AG09309 (cell line): ENCODE measurements at regions not wholly inside any gene's neighbourhood (a gene's known extent, or its start where the extent isn't known, plus 50 kb on each side); places are given as distances from the start of the nearest gene placed in this dataset.
"Not testable (repeated sequence)": the region's sequence is repeated elsewhere in the genome, so short reads cannot be mapped to it uniquely, and the experiment has no call there.

Source experiments
- DNase-seq: peaks from one replicate; pipeline ENCODE4 v3.0.0-alpha.2; 2010; ENCODE audit warnings: low read depth
- H3K4me3 ChIP-seq: 2 replicates; pipeline ENCODE4 v1.5.1; 2011; ENCODE audit warnings: mild to moderate bottlenecking, low read depth, low read length, moderate library complexity; ENCODE audit not compliant: control insufficient read depth
- TF ChIP-seq, protein P1 (sequence below): IDR thresholded peaks from 2 replicates; pipeline ENCODE4 v1.5.1; 2011; ENCODE audit warnings: mild to moderate bottlenecking, low read depth, low read length, inconsistent platforms; ENCODE audit not compliant: insufficient read depth, control insufficient read depth; ENCODE audit errors: missing control alignments

DNA sequence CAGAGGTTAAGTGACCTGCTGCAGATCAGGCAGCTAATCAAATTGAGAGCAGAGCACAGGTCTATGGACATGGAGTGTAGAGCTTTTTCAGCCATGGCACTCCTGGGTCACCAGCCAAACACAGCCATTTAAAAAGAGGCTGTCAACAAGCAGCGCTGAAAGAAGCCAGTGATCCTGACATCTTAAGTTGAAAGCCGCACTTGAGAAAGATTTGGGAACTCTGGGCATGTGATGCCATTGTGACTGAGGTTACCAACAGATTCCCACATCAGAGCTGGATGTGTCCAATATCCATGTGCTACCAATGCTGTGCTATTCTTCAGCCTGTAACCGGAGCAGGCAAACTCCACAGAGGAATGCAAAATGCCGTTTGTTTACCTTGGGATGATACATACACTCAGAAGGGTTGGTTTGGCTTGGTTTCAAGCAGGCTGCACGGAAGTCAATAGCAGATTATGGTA is 56.2 kb upstream of the ABLIM1 start:
- TF ChIP-seq, protein P1, sequence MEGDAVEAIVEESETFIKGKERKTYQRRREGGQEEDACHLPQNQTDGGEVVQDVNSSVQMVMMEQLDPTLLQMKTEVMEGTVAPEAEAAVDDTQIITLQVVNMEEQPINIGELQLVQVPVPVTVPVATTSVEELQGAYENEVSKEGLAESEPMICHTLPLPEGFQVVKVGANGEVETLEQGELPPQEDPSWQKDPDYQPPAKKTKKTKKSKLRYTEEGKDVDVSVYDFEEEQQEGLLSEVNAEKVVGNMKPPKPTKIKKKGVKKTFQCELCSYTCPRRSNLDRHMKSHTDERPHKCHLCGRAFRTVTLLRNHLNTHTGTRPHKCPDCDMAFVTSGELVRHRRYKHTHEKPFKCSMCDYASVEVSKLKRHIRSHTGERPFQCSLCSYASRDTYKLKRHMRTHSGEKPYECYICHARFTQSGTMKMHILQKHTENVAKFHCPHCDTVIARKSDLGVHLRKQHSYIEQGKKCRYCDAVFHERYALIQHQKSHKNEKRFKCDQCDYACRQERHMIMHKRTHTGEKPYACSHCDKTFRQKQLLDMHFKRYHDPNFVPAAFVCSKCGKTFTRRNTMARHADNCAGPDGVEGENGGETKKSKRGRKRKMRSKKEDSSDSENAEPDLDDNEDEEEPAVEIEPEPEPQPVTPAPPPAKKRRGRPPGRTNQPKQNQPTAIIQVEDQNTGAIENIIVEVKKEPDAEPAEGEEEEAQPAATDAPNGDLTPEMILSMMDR = no peak
- H3K4me3 ChIP-seq = no peak overlapping the region
- DNase-seq = peak; percentile 56

DNA sequence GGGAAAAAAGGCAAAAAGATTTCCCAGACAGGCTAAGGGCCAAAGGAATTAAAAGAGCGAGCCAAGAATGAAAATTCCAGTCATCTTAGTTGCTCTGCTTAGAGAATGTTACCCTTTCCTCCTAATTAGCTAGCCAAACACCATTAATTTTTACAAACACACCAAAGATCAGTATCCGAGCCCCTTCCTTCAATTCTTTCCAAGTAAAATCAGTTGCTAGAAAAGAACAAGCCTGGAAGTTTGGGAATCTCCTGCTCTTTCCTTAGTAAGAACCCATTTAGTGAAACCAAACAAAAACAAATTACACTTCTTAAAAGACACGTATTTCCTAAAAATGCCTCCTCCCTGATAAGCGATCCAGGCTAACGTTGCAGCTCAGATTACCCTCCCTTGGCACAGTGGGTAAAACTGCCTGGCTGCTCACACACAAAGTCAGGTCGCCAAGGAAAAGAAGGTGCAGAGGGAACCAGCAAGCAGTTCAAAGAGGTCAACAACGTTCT is 57.1 kb upstream of the ABLIM1 start:
- no peak overlapping the region for H3K4me3 ChIP-seq
- no peak for DNase-seq
- TF ChIP-seq, protein P1 = no peak

DNA sequence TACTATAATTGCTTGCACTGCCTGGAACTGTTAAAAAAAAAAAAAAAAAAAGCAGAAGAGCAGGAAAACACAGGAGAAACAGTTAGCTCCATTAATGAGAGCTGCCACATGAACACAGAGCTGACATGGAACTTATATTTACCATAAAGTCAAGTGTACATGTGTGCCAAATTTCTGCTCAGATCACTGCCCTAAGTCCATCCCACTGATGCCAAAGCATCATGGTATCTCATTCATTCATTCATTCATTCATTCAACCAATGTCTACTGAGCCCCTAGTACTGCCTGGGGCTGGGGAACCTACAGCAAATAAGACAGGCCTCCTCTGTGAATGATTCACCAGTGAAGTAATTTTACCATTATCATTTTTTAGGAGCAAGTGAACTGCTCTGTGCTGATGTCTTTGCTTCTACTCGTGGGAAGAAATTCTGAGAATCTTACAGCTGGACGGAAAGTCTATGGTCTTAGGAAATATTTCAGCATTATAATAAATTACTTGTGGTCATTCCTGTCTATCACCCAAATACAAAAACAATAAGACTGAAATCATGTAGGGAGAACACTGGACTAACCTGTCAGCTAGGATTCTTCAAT is 58.8 kb upstream of the ABLIM1 start:
- no peak overlapping the region for H3K4me3 ChIP-seq
- DNase-seq = no peak
- TF ChIP-seq, protein P1 = no peak

DNA sequence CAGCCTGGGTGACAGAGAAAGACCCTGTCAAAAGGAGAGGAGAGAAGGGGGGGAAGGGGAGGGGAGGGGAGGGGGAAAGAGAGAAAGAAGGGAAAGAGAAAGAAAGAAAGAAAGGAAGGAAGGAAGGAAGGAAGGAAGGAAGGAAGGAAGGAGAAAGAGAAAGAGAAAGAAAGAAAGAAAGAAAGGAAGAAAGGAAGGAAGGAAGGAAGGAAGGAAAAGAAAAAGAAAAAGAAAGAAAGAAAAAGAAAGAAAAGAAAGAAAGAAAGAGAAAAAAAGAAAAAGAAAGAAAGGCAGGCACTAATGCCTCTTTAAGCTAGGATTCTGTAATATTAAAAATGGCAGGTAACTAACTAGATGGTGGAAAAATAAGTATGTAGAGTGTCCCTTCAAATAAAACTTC is 59.8 kb upstream of the ABLIM1 start:
- not testable (repeated sequence) for DNase-seq, H3K4me3 ChIP-seq

DNA sequence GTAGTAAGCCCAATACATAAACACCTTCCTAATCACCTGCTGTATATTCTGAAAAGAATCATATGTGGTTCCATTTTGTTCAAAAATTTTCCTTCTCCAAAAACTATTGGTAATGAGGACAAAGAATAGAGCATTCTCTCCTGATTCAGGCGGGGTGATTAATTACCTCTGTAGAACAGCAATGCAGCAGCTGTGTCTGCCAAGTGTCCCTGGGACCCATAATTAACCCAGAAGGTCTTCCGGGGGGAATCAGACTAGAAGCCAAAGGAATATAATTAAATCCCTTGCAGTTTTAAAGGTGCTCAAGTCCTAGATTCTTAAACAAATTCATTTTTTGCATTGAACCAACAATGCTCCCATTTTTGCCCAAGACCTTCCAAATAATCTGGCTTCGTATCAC is 60.3 kb upstream of the ABLIM1 start:
- no peak for DNase-seq
- H3K4me3 ChIP-seq = no peak overlapping the region
- TF ChIP-seq, protein P1 = no peak

DNA sequence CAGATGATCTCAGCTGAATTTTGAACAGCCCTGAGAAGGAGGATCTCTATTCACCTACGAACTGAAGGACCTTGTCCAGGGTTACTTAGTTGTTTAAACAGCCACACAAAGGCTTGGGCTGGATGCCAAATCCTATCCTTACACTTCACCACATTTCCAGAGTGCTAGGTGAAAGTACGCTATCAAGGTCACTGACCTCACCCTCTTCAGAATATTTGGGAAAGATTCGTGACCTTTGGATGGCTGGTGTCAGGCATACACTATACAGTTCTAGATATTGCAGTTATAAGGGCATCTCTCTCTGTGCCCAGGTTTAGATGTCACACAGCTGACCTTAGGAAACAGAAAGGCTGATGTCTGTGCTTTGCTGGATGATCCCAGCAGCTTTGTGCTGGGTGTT is 61.2 kb upstream of the ABLIM1 start:
- no peak for DNase-seq
- TF ChIP-seq, protein P1 = no peak
- H3K4me3 ChIP-seq = no peak overlapping the region

DNA sequence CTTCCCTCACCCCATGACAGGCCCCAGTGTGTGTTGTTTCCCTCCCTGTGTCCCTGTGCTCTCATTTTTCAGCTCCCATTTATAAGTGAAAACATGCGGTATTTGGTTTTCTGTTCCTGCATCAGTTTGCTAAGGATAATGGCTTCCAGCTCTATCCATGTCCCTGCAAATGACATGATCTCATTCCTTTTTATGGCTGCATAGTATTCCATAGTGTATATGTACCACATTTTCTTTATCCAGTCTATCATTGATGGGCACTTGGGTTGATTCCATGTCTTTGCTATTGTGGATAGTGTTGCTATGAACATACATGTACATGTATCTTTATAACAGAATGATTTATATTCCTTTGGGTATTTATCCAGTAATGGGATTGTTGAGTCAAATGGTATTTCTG is 61.9 kb upstream of the ABLIM1 start:
- H3K4me3 ChIP-seq, DNase-seq: not testable (repeated sequence)
